ENCODE measurements at regions not wholly inside any gene's neighbourhood (a gene's known extent, or its start where the extent isn't known, plus 50 kb on each side); places are given as distances from the start of the nearest gene placed in this dataset.

- H3K4me1 ChIP-seq (ENCODE audit: control insufficient read depth, insufficient read depth, low read length) = no peaks in the 10 kb centered on the region
- no peak overlapping the region for H3K4me3 ChIP-seq (ENCODE audit: low read depth in 2 of 2, low read length in 2 of 2)
- no peaks in the 10 kb centered on the region for H3K9me3 ChIP-seq (ENCODE audit: control insufficient read depth, insufficient read depth, low read depth, low read length)
- ATAC-seq = no peak
- in situ Hi-C loops (cut with HindIII; ENCODE audit: low pct_unique_long_range_greater_than_20kb, low sequenced_read_pairs) = no loop called here
- intact Hi-C loops (cut with micrococcal nuclease; ENCODE audit: unreplicated experiment) = no loop called here
- TF ChIP-seq TCF7L2 (IDR thresholded peaks at IDR 0.05; ENCODE audit: low read depth, low read length) = no peak
- TF ChIP-seq CTCF (IDR thresholded peaks at IDR 0.05) = no peak
- no peak for TF ChIP-seq POLR2AphosphoS5 (IDR thresholded peaks at IDR 0.05; ENCODE audit: low read depth, low read length)
- no peak for TF ChIP-seq SIN3A (IDR thresholded peaks at IDR 0.05; ENCODE audit: borderline replicate concordance, insufficient read depth, low read depth, low read length)
- TF ChIP-seq, protein P1, sequence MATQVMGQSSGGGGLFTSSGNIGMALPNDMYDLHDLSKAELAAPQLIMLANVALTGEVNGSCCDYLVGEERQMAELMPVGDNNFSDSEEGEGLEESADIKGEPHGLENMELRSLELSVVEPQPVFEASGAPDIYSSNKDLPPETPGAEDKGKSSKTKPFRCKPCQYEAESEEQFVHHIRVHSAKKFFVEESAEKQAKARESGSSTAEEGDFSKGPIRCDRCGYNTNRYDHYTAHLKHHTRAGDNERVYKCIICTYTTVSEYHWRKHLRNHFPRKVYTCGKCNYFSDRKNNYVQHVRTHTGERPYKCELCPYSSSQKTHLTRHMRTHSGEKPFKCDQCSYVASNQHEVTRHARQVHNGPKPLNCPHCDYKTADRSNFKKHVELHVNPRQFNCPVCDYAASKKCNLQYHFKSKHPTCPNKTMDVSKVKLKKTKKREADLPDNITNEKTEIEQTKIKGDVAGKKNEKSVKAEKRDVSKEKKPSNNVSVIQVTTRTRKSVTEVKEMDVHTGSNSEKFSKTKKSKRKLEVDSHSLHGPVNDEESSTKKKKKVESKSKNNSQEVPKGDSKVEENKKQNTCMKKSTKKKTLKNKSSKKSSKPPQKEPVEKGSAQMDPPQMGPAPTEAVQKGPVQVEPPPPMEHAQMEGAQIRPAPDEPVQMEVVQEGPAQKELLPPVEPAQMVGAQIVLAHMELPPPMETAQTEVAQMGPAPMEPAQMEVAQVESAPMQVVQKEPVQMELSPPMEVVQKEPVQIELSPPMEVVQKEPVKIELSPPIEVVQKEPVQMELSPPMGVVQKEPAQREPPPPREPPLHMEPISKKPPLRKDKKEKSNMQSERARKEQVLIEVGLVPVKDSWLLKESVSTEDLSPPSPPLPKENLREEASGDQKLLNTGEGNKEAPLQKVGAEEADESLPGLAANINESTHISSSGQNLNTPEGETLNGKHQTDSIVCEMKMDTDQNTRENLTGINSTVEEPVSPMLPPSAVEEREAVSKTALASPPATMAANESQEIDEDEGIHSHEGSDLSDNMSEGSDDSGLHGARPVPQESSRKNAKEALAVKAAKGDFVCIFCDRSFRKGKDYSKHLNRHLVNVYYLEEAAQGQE (IDR thresholded peaks at IDR 0.05; ENCODE audit: insufficient read depth in 1 of 2, low read depth in 2 of 2, low read length in 1 of 2) = no peak
- CTCF ChIA-PET = no interaction called here
- POLR2A ChIA-PET = no interaction called here
- BruUV-seq (replicated peaks) = no TSS peak
- no peak overlapping the region for H3K27ac ChIP-seq (ENCODE audit: low read length)
- H3K36me3 ChIP-seq (ENCODE audit: control insufficient read depth, insufficient read depth, low read length) = no peaks in the 10 kb centered on the region
- H3K27me3 ChIP-seq (ENCODE audit: control insufficient read depth, insufficient read depth, low read length) = no peaks in the 10 kb centered on the region
- no peak for DNase-seq (ENCODE audit: low read depth, low spot score)
Observed at GRCh38 chr6:4667591-4667990, 108.6 kb upstream of the CDYL start.

- H3K27me3 ChIP-seq (ENCODE audit: control insufficient read depth, insufficient read depth, low read length) = no peaks in the 10 kb centered on the region
Observed at GRCh38 chr6:4666886-4667513, 109.2 kb upstream of the CDYL start.

More at GRCh38 chr6:4666886-4667513, 109.2 kb upstream of the CDYL start:
- TF ChIP-seq SIN3A (IDR thresholded peaks at IDR 0.05; ENCODE audit: borderline replicate concordance, insufficient read depth, low read depth, low read length) (no peak), TCF7L2 (IDR thresholded peaks at IDR 0.05; ENCODE audit: low read depth, low read length) (no peak), CTCF (IDR thresholded peaks at IDR 0.05) (no peak), POLR2AphosphoS5 (IDR thresholded peaks at IDR 0.05; ENCODE audit: low read depth, low read length) (no peak)
- TF ChIP-seq, protein P1 (IDR thresholded peaks at IDR 0.05; ENCODE audit: insufficient read depth in 1 of 2, low read depth in 2 of 2, low read length in 1 of 2) = no peak
- Histone ChIP-seq H3K4me1 (ENCODE audit: control insufficient read depth, insufficient read depth, low read length) (no peaks in the 10 kb centered on the region), H3K36me3 (ENCODE audit: control insufficient read depth, insufficient read depth, low read length) (no peaks in the 10 kb centered on the region), H3K9me3 (ENCODE audit: control insufficient read depth, insufficient read depth, low read depth, low read length) (no peaks in the 10 kb centered on the region), H3K4me3 (ENCODE audit: low read depth in 2 of 2, low read length in 2 of 2) (no peak overlapping the region), H3K27ac (ENCODE audit: low read length) (no peak overlapping the region)
- ChIA-PET POLR2A (no interaction called here), CTCF (no interaction called here)
- in situ Hi-C loops (cut with HindIII; ENCODE audit: low pct_unique_long_range_greater_than_20kb, low sequenced_read_pairs) (no loop called here), intact Hi-C loops (cut with micrococcal nuclease; ENCODE audit: unreplicated experiment) (no loop called here)
- DNase-seq (ENCODE audit: low read depth, low spot score) (no peak), ATAC-seq (no peak)
- no TSS peak for BruUV-seq (replicated peaks)

Measured in Panc1 (cell line).